ENCODE measurements at regions not wholly inside any gene's neighbourhood (a gene's known extent, or its start where the extent isn't known, plus 50 kb on each side); places are given as distances from the start of the nearest gene placed in this dataset.
"Not testable (repeated sequence)": the region's sequence is repeated elsewhere in the genome, so short reads cannot be mapped to it uniquely, and the experiment has no call there.

GRCh38 chr2:125656190-125656589, 999.8 kb upstream of the GYPC start:
- TF ChIP-seq CTCF (conservative IDR thresholded peaks at IDR 0.05): peak; percentile 28; the same call in 1 of the 2 replicates
- no peak for TF ChIP-seq EZH2 (IDR thresholded peaks at IDR 0.05; ENCODE audit: low read depth)
- no peak overlapping the region for H3K27ac ChIP-seq
- no peaks in the 10 kb centered on the region for H3K79me2 ChIP-seq (ENCODE audit: low read depth)
- no peaks in the 10 kb centered on the region for H3K4me1 ChIP-seq (replicated peaks; ENCODE audit: insufficient read depth)
- H3K9me2 ChIP-seq (ENCODE audit: insufficient read depth): no peaks in the 10 kb centered on the region
- CTCF ChIA-PET: no interaction called here
- H3K36me3 ChIP-seq (ENCODE audit: low read depth): no peaks in the 10 kb centered on the region
- H3F3A ChIP-seq (ENCODE audit: insufficient read depth, low read depth): no peaks in the 10 kb centered on the region
- no peak for DNase-seq
- no peaks in the 10 kb centered on the region for H4K20me1 ChIP-seq (ENCODE audit: insufficient read depth)
- 0 out of 2 replicates have a peak, but pooled peaks cover 4% of the 10 kb centered on the region for H3K27me3 ChIP-seq (ENCODE audit: insufficient read depth, low read depth)
- no peaks in the 10 kb centered on the region for H3K9me3 ChIP-seq (ENCODE audit: insufficient read depth, low read depth)
- POLR2A ChIA-PET (ENCODE audit: unreplicated experiment): no interaction called here
- H3K4me2 ChIP-seq: no peak overlapping the region
- intact Hi-C loops (cut with micrococcal nuclease; ENCODE audit: unreplicated experiment): no loop called here
- no peak overlapping the region for H3K4me3 ChIP-seq
- no TSS peak for BruUV-seq (replicated peaks)
- H2AFZ ChIP-seq: no peak overlapping the region

DNA sequence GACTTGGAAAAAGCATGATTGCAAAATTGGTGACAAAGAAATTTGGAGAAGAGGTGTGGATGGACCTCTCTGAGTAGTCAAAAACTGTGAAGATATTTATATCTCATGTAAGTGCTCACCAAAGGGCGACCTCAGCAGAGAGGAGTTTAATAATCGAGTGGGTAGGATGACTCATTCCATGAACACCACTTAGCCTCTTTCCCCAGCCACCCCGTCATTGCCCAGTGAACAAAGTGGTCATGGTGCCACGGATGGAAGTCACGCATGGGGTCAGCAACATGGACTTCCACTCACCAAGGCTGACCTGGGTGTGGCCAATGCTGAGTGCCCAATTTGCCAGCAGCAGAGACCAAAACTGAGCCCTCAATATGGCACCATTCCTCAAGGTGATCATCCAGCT, 997.4 kb upstream of the GYPC start:
- intact Hi-C loops (cut with micrococcal nuclease; ENCODE audit: unreplicated experiment): no loop called here
- no peak overlapping the region for H3K4me3 ChIP-seq
- no peaks in the 10 kb centered on the region for H3K36me3 ChIP-seq (ENCODE audit: low read depth)
- H3F3A ChIP-seq (ENCODE audit: insufficient read depth, low read depth): no peaks in the 10 kb centered on the region
- H3K9me2 ChIP-seq (ENCODE audit: insufficient read depth): no peaks in the 10 kb centered on the region
- H2AFZ ChIP-seq: no peak overlapping the region
- no peak for DNase-seq
- no TSS peak for BruUV-seq (replicated peaks)
- H3K79me2 ChIP-seq (ENCODE audit: low read depth): no peaks in the 10 kb centered on the region
- ChIA-PET POLR2A (ENCODE audit: unreplicated experiment) (no interaction called here), CTCF (no interaction called here)
- H3K27me3 ChIP-seq (ENCODE audit: insufficient read depth, low read depth): no peaks in the 10 kb centered on the region
- no peaks in the 10 kb centered on the region for H4K20me1 ChIP-seq (ENCODE audit: insufficient read depth)
- no peaks in the 10 kb centered on the region for H3K4me1 ChIP-seq (replicated peaks; ENCODE audit: insufficient read depth)
- H3K27ac ChIP-seq: no peak overlapping the region
- no peaks in the 10 kb centered on the region for H3K9me3 ChIP-seq (ENCODE audit: insufficient read depth, low read depth)
- no peak for TF ChIP-seq EZH2 (IDR thresholded peaks at IDR 0.05; ENCODE audit: low read depth)
- TF ChIP-seq CTCF (conservative IDR thresholded peaks at IDR 0.05): no peak
- no peak overlapping the region for H3K4me2 ChIP-seq

DNA sequence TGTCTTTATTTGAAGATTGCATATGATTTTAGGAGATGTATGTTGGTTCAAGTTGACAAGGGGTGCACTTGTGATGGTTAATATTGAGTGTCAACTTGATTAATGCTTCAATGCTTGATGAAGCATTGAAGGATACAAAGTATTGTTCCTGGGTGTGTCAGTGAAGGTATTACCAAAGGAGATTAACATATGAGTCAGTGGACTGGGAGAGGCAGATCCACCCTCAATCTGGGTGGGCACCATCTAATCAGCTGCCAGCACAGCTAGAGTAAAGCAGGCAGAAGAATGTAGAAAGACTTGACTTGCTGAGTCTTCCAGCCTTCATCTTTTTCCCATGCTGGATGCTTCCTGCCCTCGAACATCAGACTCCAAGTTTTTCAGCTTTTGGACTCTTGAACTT, 995.6 kb upstream of the GYPC start:
- H3F3A ChIP-seq (ENCODE audit: insufficient read depth, low read depth); H3K4me2 ChIP-seq; DNase-seq; H3K27ac ChIP-seq; H3K4me3 ChIP-seq; H3K79me2 ChIP-seq (ENCODE audit: low read depth); H3K36me3 ChIP-seq (ENCODE audit: low read depth); H3K4me1 ChIP-seq (replicated peaks; ENCODE audit: insufficient read depth); H3K9me3 ChIP-seq (ENCODE audit: insufficient read depth, low read depth); H3K27me3 ChIP-seq (ENCODE audit: insufficient read depth, low read depth); intact Hi-C loops (cut with micrococcal nuclease; ENCODE audit: unreplicated experiment); POLR2A ChIA-PET (ENCODE audit: unreplicated experiment); CTCF ChIA-PET; H4K20me1 ChIP-seq (ENCODE audit: insufficient read depth); H3K9me2 ChIP-seq (ENCODE audit: insufficient read depth); H2AFZ ChIP-seq; BruUV-seq (replicated peaks): not testable (repeated sequence)

- intact Hi-C loops (cut with micrococcal nuclease; ENCODE audit: unreplicated experiment): no loop called here
- TF ChIP-seq CTCF (conservative IDR thresholded peaks at IDR 0.05) (no peak), EZH2 (IDR thresholded peaks at IDR 0.05; ENCODE audit: low read depth) (no peak)
- ChIA-PET POLR2A (ENCODE audit: unreplicated experiment) (no interaction called here), CTCF (no interaction called here)
- Histone ChIP-seq H2AFZ (no peak overlapping the region), H3K4me2 (no peak overlapping the region), H3K9me2 (ENCODE audit: insufficient read depth) (no peaks in the 10 kb centered on the region), H3F3A (ENCODE audit: insufficient read depth, low read depth) (no peaks in the 10 kb centered on the region), H3K27ac (no peak overlapping the region), H3K9me3 (ENCODE audit: insufficient read depth, low read depth) (no peaks in the 10 kb centered on the region), H3K4me3 (no peak overlapping the region), H3K4me1 (replicated peaks; ENCODE audit: insufficient read depth) (no peaks in the 10 kb centered on the region), H4K20me1 (ENCODE audit: insufficient read depth) (peaks cover 3% of the 10 kb centered on the region; the same call in 1 of the 2 replicates), H3K27me3 (ENCODE audit: insufficient read depth, low read depth) (no peaks in the 10 kb centered on the region), H3K36me3 (ENCODE audit: low read depth) (no peaks in the 10 kb centered on the region), H3K79me2 (ENCODE audit: low read depth) (no peaks in the 10 kb centered on the region)
- DNase-seq: no peak
- BruUV-seq (replicated peaks): no TSS peak
These were observed 988.3 kb upstream of the GYPC start for GRCh38 chr2:125667630-125668029.

All from PC-9 (cell line).